GM21381 (cell line): ENCODE measurements at regions not wholly inside any gene's neighbourhood (a gene's known extent, or its start where the extent isn't known, plus 50 kb on each side); places are given as distances from the start of the nearest gene placed in this dataset.

Source experiments
- ATAC-seq: cut with Tn5 transposase; IDR thresholded peaks from one replicate; pipeline ENCODE4 v1.9.1; 2021; ENCODE audit warnings: mild to moderate bottlenecking, moderate library complexity; ENCODE audit not compliant: unreplicated experiment

DNA sequence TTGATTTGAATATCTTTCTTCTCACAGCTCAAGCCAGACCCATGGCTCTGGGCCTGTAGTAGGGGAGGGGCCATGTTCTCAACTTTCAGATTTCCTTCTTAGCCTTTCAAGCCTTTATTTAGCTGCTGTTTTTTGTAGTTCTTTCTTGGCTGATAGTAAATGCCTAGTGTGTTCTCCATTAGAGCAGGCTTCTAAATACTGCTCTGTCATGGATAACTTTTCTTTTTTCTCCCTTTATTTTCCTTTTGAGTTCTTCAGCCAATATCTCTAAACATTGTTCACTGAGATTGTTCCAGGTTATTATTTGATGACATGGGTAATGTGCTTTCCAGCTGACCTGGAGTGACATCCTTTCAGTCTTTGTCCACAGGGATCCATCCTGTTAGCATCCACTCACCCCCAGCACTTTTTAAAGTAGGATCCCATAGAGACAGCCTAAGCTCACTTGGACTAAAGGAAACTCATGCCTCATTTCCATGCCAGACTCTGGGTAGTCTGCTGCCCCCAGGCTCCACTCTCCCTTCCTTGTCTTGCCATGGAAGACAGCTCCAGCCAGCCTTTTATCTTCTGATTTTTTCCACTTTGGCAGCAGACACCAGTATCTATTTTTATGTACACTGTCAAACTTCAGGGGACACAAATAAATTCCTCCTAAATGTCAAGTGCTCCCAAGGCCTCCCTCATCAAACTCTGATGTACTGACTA, 645.6 kb downstream of the RNF144B start:
- ATAC-seq: no peak

DNA sequence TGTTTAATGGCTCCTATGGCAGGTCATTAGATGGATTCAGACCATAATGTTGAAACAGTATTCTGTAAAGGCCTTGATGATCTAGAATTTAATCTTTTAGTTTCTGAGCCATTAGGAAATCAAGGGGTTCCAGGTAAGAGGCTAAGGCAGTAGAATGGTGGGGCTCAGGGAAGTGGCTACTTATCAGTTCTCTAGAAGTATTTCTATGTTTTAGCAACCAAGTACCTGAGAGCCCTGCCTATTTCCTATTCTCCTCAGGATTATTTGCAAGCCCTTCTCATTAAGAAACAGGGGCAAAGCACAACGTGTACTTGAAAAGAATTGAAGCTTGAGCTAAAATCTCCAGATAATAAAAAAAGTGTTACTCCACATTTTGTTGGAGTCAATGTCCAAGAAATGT, 646.5 kb downstream of the RNF144B start:
- ATAC-seq: no peak

DNA sequence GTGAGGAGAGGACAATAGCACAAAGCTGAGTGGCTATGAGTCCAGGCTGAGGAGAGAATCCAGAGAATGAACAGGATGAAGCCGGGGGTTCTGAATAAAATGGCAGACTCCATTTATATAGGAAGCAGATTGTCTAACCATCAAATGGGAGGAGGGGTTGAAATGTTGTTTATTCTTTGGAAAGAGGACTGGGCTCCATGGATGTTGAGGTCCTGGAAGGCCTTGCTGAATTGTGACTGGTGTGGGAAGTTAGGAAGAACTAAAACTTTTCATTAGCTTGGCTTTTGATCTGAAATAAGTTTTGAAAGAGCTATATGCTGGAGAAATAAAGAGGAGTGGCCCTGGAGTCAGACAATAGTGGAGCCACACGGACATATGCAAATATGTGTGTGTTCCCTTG, 647.8 kb downstream of the RNF144B start:
- no peak for ATAC-seq

DNA sequence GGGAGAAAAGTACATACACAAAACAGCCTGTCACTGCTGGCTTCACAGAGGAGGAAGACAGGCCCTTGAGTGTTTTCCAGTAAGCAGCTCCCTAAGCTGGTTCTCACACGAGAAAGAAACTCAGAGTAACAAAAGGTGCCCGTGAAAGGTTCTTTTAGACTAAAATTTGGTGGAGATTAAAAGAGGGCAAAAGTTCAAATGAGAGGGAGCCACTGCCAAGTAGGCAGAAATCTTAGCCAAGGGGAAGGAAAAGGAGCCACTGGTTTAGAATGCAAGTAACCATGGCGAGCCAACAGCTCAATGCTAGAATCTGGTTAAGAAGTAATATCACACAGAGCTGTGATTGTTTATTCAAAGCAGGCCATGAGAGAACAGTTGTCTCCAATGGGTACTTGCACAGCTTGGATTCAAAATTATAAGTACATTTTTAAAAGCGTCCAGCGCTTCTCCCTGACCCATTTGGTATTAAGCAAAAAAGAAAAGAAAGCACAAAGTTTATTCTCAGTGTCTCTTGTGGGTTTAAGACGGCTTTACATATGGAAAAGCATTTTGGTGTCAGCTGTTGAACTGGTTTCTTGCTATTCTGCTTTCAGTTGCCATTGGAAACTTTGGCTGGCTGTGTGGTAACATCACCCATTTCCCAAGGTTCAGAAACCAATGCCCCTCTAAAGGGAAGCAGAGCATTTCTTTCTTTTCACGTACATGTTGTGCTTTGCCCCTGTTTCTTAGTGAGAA, 648.5 kb downstream of the RNF144B start:
- no peak for ATAC-seq

DNA sequence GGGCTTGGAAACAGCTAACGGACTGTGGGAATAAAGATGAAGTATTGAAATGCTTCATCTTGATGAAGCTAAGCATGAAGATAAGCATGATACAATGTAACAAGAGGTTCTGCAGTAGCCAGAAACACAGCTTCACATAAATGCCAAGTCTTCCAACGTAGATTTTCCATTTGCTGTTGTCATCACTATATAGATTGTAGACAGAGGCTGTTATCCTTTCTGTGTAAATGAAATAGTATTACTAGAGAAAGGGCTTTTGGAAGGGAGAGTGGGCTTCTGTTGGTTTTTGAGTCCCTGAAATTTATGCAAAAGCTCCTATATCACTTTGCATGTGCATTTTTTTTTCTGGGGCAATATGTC, 649.0 kb downstream of the RNF144B start:
- no peak for ATAC-seq

DNA sequence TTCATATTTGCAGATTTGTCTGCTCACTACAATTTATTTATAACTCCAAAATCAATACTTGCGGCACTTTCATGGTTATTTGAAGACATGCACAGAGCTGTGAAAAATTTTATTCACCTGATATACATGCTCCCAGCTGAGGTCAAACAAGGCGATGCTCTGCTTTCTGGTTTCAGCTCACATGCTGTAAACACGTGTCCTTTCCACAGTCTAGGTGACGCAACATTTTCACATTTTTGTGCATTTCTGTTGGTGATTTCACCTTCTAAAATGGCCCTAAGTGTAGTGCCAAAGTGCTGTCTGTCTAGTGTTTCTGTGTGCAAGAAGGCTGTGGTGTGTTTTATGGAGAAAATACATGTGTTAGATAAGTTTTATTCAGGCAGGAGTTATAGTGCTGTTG, 650.5 kb downstream of the RNF144B start:
- no peak for ATAC-seq

DNA sequence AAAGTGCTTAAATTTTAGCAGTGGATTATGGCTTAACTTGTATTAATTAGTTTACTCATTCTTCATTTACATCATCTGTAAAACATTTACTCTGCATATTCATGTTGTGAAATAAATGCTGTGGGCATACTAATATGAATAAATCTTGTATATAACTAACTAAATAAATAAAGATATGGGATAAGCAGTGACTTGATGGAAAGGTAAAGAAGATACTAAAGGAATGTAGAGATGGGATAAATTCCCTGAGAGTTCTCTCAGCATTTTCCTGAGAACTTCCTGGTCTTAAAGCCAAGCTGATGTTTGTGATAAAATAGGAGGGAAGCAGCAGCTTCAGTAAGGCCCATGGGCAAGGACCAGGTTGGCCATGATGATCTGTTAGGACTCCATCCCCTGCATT, 652.1 kb downstream of the RNF144B start:
- ATAC-seq: no peak

DNA sequence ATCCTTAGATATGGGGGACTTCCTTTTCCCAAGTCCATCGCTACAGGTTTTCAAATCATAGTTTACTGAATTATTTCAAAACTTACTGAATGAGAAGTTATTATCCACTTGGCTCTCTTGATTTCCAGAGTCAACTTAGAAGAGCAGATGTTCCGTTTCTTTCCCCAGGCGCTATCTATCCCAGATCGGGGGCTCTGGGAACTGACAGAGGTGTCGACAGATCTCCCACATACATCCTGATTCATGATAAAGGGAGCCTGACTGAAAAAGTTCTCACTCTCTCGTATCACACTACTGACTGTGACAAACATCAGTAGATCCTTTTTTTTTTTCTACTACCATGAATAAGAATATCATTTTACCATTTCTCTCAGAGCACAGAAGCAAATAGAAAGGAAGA, 654.8 kb downstream of the RNF144B start:
- ATAC-seq: no peak

DNA sequence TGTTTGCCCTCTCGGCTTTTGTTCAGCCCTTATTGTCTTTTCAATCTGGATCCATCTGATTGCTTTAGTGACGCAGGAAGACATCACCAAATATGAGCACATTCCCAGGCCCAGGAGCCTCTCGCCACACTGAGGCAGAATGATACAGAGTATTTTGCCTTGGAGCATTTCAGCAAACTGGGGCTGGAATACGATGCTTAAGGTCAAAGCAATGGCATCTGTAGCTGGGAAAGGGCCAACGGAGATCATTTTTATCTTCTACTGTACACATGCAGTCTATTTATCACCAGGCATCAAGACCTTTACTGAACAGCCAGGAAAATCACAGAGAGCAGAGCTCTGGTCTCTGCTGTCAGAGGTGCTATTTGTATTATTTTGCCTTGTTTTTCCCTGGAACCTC, 655.3 kb downstream of the RNF144B start:
- no peak for ATAC-seq

DNA sequence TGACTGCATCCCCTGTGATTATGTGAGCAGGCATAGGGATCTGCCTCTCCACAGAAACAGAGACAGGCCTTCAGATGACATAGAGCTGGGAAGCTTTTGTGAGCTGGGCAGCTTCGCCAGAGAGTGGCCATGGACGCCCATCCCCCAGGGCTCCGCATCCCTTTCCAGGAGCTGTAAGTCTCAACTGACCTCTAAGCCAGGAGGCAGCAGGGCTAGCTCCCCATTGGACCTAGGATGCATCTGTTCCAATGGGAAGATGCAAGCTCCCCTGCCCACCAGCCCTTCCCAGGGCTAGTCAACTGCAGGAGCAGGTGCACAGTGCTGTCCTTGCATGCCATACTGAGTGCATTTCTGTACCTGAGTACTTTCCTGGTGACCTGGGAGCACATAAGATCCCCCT, 663.6 kb downstream of the RNF144B start:
- ATAC-seq: no peak

DNA sequence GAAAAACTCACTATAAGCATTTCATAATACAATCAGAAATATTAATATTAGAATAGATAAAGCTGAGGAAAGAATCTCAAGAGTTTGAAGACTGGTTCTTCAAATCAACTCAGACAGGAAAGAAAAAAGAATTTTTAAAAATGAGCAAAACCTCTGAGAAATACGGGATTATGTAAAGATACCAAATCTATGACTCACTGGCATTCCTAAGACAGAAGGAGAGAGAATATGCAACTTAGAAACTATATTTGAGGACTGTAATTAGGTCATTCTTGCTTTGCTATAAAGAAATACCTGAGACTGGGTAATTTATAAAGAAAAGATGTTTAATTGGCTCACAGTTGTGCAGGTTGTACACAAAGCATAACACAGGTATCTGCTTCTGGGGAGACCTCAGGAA, 665.1 kb downstream of the RNF144B start:
- no peak for ATAC-seq

DNA sequence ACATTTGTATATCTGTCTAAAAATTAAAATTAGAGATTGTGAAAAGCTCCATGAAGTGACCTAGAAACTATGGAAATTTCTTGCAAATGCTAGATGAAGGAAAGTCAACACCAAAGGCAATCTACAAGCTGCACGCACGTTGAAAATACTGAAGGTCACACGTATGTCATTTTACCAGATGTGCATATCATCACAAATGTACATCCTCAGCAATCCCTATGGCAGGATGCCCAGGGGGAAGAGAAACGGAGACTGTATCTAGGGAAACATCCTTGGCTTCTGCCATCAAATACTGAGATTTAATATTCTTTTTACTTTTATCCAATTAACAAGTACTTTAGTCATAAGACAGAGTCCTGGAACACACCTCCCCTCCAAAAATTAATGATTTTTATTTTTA, 672.0 kb downstream of the RNF144B start:
- ATAC-seq: no peak

DNA sequence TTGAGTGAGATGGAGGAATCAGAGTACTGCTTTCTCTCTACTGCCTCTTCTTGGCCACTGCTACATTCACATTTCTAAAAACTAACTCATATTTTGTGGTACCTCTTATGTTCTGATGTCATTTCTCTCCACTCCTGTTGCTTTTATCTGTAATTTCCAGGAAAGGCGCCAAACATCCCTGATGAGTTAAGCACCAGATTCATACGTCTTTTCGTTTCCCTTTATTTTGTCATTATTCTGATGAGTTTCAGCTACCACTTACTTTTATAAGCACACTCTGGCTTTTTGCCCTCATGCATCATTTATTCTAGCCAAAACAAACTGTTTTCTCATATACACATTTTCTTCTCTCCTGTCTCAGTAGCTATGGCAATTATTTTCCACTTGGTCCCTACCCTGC, 680.0 kb downstream of the RNF144B start:
- no peak for ATAC-seq

DNA sequence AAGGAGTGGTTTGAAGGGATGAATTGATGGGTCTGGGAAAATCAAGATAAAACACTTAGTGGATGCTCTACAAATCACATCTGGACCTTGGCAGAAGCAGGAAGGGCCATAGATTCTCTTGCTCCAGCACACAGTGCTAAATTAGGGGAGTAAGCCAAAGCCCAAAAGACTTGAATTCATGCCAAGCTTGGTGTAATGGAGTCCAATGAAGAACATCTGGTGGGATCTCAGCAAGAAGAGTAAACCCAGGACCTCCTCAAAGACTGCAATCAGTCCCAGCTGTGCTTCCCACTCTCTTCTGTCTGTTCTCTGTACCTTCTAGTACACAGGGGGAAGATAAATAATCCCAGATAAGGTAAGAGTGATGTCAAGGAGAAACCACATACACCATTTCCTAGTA, 683.4 kb downstream of the RNF144B start:
- ATAC-seq: no peak

DNA sequence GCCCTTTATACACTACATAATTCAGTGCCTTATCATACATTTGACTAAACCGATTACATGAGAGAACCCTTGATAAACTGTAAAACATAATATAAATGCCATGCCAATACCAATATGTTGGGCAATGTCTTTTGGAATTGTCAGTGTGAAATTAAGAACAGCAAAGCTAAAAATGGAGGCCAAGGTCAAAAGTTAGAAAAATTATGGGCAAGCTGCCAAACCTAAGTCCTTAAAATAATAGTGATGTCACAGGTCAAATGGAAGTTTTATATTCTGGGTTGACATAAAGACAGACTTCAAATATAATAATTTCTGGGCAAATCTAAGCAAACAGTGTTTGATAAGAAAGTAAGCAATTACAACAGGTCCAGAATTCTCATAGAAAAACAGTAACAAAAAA, 696.7 kb downstream of the RNF144B start:
- ATAC-seq: no peak

DNA sequence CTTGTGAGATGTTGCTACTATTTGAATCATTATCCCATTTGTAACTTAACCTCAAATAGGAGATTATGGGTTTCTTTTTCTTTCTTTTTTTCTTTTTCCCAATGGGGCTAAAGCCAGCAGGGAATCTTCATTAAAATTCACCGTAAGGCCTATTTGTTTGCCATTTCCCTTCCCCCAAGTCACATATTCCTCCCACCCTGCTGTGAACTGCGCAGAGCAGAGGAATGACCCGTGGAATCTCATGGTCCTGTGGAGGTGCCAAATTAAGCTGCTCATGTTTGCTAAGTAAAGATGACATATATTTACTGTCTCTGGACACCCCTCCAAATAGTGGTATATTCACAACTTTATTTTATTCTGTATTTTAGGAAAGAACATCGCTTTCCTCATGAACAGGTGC, 699.3 kb downstream of the RNF144B start:
- no peak for ATAC-seq

DNA sequence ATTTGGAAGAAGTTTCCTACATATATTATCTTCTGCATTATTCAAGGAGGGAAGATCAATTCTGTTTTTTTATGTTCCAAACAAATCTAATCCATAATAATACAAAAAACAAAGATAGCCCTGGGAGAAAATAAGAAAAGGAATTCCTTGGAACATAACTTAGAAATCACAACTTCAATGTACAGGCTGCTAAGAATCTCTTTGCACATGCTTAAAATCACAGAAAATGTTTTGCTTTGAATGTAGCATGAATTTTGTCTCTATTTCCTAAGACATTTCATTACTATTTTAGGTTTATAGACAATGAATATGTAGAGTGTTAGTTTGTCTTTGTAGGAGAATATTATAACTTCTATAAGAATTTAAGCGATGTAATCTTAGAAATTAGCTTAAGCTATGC, 700.1 kb downstream of the RNF144B start:
- no peak for ATAC-seq

DNA sequence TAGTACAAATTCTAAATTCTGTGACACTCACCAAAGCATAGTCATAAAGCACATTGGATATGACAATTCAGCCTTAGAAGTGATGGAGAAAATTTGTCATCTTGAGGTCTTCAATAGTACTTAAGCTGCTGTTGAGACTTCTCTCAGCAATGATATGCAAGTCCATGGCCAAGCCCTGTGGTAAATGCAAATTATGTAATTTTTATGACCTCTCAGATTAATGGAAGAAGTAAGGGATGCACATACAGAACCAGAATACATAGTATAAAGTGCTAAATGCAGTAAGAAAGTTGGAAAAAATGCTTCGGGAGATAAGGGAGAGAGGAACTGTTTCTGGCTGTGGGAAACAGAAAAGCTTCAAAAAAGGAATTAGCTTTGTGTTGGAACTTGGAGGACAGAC, 700.7 kb downstream of the RNF144B start:
- ATAC-seq: no peak

DNA sequence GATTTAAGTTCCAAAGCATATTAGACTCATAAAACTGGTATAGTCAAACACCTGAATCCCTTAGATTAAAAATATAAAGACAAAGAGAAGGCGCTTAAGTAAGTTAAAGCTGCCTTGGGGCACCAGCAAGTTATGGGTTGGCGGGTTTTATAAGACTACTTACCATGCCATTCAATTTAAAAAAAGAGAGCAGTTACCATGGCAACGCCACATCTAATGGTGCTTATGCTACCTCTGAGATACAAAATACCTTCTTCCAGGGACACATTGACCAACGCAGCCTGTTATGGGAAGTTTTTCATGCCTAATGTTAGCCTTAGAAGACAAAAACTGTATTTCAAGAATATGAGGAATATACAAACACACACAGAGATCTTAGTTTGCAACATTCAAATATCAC, 713.6 kb downstream of the RNF144B start:
- no peak for ATAC-seq

DNA sequence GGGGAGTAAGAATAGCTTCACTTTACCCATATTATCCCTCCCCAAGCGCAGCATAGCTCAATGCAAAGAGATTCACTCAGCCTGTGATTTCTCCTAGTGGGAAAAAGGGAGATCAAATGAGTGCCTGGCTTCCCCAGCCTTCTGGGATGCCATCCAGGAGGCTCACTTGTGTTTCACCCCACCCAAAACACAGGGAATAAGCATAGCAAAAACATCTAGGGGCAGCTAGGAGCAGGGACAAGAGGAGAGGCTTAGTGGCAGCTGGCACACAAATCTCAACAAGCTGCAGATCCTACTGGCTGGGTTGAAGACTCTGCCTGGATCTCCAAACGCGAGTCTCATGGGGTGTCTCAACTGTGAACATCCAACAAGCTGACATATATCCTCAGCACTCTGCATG, 715.8 kb downstream of the RNF144B start:
- ATAC-seq: no peak

DNA sequence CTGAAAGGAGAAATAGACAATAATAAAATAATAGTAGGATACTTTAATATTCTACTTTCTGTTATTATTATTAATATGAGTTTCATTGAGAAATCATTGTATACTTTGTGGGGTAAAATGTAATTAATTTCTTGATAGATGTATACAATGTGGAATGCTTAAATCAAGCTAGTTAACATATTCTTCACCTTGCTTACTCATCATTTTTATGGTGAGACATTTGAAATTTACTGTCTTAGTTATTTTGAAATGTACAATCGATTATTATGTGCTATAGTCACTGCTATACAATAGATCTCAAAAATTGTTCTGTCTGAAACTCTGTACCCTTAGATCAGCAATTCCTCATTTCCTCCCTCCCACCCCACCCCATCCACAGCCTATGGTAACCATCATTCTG, 720.3 kb downstream of the RNF144B start:
- ATAC-seq: no peak

DNA sequence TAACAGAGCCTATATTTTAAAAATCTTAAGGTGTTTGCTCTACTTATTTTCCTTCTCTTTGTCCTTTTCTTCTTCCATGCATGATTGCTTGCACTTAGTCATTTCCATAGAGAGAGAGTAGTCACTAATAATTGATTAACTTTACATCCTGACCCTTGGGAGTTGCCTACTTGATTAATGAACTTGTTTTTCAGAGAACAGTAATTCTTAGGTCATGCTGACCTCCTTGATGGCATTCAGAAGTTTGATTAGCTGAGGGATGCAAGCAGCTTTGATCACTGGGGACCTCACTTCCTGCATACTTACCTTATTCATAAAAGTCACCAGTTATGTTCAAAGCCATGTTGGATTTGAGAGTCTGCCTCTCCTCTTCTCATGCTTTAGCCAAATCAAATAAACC, 715.6 kb upstream of the ID4 start:
- no peak for ATAC-seq

DNA sequence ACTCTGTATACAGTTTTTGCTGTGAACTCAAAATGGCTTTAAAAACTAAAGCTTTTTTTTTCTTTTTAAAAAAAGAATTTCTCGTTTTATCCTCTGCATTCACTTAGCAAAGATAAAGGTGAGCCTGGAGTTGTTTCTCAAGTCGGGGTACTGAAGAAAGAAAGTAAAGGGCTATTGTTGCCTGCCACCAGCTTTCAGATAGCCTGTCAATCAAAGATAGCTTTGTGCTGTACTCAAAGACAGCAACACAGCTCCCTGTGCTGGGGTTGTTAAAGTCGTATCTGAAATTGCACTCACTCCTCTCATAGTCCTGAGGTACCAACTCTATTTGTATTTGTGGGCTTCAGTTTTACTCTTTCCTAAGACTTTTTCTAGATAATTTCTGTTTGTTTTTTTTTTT, 710.1 kb upstream of the ID4 start:
- no peak for ATAC-seq
